Stomach (tissue), 4 donors: ENCODE measurements at regions not wholly inside any gene's neighbourhood (a gene's known extent, or its start where the extent isn't known, plus 50 kb on each side); places are given as distances from the start of the nearest gene placed in this dataset.

Source experiments
- CTCF ChIP-seq, 7 experiments: fragments of 450-650 bp in 4 of 7; fragments of 200-600 bp in 3 of 7; sonication (generic) in 3 of 7; IDR thresholded peaks; one replicate each; pipeline ENCODE4 v1.5.1; 2016 to 2019; ENCODE audit warnings: antibody characterized with exemption in 7 of 7, control low read depth in 2 of 7, mild to moderate bottlenecking in 1 of 7
- EP300 ChIP-seq: sonication (generic); formaldehyde crosslinking; IDR thresholded peaks from one replicate; pipeline ENCODE4 v1.6.1; 2017; ENCODE audit warnings: antibody characterized with exemption
- POLR2A ChIP-seq, 4 donors: fragments of 450-650 bp; IDR thresholded peaks; one replicate each; pipeline ENCODE4 v1.6.1; 2016; ENCODE audit warnings: antibody characterized with exemption in 4 of 4, control low read depth in 2 of 4, mild to moderate bottlenecking in 1 of 4, moderate library complexity in 1 of 4
- POLR2AphosphoS5 ChIP-seq, 3 donors: sonication (generic); formaldehyde crosslinking; IDR thresholded peaks; one replicate each; pipeline ENCODE4 v1.6.1; 2016; ENCODE audit warnings: antibody characterized with exemption in 3 of 3

DNA sequence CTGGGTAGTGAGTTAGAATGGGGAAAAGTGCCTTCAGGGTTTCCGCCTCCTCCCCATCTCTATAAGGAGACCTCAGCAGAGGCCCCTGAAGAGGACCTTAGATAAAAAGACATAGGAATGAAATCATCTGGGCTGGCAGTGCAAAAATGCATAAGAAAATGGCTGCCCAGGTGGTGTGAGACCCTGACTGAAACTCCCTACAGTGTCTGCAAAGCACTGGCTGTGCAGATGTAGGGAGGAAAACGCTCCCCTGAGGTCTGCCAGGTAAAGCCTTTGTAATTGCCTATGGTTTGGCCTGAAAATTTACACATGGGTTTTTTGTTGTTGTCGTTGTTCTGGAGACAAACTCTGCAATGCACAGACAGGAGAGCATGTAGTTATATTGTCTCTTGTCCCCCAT lies 128.1 kb upstream of the VWC2 start:
- TF ChIP-seq POLR2A (IDR thresholded peaks at IDR 0.05) (no peak), CTCF (IDR thresholded peaks at IDR 0.05) (no peak), EP300 (no peak), POLR2AphosphoS5 (IDR thresholded peaks at IDR 0.05) (no peak)
